Myocyte (in vitro differentiated cells): ENCODE measurements at regions not wholly inside any gene's neighbourhood (a gene's known extent, or its start where the extent isn't known, plus 50 kb on each side); places are given as distances from the start of the nearest gene placed in this dataset.
"Not testable (repeated sequence)": the region's sequence is repeated elsewhere in the genome, so short reads cannot be mapped to it uniquely, and the experiment has no call there.

Experiments
- DNase-seq: peaks from one replicate; pipeline ENCODE4 v3.0.0-alpha.2; 2012; ENCODE audit warnings: low read depth

GRCh38 chr10:121323443-121323842 lies 274.8 kb downstream of the FGFR2 start:
- DNase-seq, result no peak

GRCh38 chr10:121324678-121325213 lies 273.5 kb downstream of the FGFR2 start:
- DNase-seq, result no peak

GRCh38 chr10:121325490-121326231 lies 272.6 kb downstream of the FGFR2 start:
- no peak for DNase-seq

DNA sequence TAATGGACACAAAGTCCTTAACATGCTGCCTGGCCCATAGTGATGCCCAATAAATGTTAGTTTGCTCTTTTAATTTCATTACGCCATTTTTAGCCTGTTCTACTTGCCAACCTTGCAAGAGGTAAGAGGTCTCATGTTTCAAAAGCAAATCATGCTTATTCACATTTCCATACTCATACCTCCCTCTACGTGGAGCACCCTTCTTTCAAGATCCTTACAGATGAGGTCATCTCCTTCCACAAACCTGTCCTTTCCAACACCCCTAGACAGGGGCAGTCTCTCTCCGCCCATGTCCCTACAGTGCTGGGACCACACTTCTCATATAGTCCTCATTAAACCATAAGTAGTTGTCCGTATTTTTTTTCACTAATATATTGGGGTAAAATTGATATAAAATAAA lies 271.3 kb downstream of the FGFR2 start:
- DNase-seq, result no peak

- no peak for DNase-seq
Measured at GRCh38 chr10:121327727-121328126, 270.5 kb downstream of the FGFR2 start.

DNA sequence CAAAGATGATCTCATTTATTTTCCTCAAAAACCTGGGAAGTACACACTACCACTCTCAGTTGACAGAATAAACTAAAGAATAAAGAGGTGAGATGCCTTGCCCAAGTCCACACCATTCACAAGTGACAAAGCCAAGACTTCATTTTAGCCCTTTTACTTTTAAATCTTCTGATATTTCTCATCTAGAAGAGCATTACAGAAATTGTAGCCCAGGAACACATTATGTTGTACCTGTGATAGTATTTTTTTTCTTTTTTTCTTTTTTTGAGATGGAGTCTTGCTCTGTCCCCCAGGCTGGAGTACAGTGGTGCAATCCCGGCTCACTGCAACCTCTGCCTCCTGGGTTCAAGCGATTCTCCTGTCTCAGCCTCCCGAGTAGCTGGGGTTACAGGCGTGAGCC lies 268.6 kb downstream of the FGFR2 start:
- DNase-seq, result not testable (repeated sequence)

GRCh38 chr10:121330563-121330962 lies 267.7 kb downstream of the FGFR2 start:
- no peak for DNase-seq

DNA sequence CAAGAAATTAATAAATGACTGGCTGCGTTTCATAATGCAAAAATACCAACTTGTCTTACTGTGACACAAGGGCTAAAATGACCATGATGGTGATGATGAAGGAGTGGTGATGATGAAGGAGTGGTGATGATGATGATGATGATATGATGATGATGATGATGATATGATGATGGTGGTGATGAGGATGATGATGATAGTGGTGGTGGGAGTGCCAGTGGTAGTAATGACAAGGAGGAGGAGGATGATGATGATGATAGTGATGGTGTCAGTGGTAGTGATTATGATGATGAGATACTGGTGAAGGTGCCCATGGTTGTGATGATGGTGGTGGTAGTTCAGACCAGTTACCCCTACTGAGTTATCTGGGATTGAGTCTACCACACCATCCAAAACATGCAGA lies 265.9 kb downstream of the FGFR2 start:
- DNase-seq, result no peak

DNA sequence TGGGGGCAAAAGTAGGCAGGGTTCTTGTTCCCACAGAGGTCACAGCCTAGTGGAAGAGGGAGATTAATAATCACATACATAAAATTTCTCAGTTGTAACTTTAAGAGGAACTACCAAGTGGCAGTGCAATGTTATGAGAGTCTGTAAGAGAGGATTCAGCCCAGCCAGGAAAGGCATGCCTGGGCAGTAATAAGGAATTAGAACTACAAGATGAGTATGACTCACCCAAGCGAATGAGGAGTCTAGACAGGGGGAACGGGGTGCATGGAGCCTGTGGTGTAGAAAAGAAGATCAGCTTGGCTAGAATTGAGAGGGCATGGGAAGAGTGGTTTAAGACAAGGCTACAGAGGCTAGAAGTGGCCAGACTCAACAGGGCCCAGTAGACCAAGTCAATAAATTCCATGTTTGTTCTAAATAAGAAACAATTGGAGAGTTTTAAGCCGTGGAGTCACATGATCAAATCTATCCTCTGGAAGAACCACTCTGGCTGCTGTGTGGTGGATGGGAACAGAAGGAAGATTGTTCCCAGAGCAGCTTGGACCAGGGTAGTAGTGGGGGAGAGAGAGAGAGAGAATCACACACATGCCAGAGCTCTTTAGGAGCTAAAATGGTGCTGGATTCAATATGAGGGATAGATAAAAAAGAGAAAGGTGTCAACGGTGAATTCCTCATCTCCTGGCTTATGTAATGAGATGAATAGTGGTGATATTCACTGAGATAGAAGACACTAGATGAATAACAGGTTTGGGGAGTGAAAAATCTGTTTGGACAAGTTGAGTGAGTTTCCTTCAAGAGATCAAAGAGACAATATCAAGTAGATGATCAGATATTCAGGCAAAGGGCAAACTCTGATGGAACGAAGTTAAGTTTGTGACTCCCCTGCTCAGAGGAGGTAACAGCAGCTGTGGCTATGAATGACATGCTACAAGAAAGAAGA lies 265.1 kb downstream of the FGFR2 start:
- DNase-seq, result no peak

DNA sequence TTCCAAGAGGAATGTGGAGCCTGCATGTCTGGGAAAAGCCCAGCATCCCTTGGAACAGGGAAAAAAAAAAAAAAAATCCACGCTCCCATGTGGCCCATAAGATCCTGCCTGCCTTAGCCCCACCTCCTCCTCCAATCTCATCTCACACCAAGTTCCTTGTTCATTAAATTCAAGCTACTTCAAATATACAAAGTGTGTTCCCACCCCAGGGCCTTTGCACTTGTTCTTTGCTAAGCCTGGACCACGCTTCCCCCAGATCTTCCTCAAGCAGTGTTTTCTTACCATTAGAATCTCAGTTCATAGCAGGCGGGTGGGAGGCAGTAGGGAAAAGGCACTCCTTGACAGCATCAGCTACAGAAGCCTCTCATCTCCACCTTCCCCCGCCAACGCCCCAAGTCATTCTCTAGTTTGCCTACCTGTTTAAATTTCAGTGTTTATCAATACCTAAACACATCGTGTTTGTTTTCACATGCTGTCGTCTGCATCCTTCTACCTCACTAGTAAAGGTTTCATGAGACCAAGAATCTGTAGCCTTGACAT lies 262.8 kb downstream of the FGFR2 start:
- DNase-seq, result no peak

DNA sequence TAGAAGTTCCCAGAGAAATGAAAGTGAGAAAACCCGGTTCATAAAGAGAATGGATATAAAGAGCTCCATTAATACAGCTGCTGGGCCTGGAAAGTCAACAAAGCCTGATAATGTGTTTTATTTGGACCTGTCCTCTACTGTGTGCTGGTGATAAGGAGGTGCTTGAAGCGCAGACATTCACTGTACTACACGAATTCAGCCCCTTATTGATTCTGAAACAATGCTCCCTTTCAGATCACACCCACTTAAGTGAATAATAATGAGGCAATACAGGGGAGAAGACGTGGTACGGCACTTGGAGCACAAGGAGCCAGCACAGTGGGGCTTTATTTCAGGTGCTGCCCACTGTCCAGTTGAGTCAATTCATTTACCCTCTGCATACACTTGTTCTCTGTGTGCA lies 260.8 kb downstream of the FGFR2 start:
- DNase-seq, result no peak

- no peak for DNase-seq
Measured at GRCh38 chr10:121338206-121338980, 259.9 kb downstream of the FGFR2 start.

DNA sequence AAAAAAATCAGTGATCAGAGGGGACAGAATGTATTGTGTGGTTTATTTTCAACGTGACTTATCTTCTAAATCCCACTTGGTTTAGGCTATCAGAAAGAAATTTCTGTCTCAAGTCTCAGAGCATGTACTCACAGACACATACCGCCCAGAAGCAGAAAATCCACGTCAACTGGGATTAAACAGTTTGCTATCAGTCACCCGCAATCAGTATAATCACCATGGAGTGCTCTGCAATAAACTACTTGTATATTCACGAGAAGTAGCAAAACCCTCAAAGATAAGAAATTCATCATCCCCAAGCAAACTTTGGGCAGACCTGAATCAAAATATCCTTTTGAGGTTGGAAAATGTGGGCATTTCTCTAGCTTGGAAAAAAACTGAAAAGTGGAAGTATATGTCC lies 259.1 kb downstream of the FGFR2 start:
- no peak for DNase-seq

DNA sequence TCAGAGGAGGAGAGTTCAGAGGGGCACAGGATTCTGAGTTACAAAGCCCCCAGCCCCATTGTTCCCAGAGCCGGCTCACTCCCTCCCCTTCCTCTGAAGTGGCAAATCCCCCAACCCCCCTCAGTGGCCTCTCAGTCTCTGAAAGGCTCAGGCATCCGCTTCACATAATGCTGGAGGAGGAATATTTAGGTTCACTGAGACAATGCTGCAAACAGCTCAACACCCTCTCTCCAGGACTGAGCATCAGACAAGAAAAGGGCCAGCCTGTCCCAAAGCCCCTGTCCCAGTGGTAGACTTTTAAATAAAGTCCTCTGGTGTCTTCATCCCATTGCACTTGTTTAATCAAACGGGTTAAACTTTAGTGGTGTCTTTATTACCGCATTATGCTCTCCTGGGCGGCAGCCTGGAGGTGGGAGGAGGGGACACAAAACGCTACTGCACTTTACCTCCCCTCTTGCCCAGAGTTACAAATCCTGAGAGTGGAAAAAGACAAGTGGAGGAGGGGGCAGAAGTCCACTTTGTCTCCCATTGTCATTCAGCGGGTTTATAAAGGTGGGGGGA lies 257.9 kb downstream of the FGFR2 start:
- DNase-seq, result no peak

DNA sequence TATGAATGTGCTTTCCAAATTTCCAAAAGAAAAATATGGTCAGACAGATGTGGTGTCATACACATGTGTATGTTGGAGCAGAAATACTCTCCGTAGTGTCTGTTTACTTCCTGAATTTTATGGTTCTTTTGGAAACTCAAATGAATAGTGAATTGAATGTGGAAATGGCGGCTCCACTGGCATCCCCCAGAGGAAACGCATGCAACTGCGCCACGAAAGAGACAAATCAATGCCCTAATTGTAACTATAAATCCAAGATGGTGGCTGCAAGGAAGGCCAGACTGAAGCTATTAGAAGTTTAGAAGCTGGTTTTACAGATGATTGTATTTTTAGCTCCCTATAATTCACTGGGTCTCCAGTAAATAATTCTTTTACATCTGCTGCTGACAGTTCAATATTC lies 246.7 kb downstream of the FGFR2 start:
- DNase-seq, result no peak

DNA sequence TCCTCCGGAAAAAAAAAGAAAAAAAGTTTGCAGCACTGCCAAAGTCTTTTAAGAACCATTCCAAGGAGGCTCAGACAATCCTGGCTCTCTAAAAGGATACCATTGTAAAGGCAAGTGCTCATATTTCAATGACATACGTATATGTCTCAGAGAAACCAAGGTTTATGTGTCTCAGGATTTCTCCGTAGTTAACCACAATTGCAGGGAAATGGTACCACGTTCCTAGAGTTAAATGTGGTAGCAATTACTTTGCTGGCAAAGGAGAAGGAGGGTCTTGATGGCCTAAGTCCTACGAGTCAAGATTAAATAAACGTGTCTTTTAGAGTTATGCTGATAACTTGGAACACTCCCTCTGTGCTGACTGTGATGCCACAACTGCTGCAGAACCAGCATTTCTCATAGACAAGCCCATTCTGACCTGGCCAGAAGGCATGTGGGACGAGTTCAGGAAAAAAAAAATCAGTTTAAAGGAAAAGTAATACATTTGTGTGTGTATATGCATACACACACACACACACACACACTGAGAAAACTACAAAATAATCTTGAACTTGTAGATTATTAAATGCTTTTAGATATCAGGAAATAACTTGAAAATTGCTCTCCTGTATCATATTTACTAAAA lies 245.9 kb downstream of the FGFR2 start:
- DNase-seq, result no peak

GRCh38 chr10:121355161-121355560 lies 243.1 kb downstream of the FGFR2 start:
- peak; percentile 13 for DNase-seq

DNA sequence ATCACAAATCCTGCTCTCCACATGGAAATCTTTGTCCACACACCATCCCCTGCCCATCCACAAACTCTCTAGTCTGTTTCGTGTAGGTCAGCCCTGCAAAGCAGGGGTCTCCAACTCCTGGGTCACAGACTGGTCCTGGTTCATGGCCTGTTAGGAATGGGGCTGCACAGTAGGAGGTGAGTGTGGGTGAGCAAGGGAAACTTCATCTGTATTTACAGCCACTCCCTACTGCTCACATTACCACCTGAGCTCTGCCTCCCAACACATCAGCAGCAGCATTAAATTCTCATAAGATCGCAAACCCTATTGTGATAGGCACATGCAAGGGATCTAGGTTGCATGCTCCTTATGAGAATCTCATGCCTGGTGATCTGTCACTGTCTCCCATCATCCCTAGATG lies 242.1 kb downstream of the FGFR2 start:
- DNase-seq, result no peak

GRCh38 chr10:121357401-121357800 lies 240.8 kb downstream of the FGFR2 start:
- no peak for DNase-seq

DNA sequence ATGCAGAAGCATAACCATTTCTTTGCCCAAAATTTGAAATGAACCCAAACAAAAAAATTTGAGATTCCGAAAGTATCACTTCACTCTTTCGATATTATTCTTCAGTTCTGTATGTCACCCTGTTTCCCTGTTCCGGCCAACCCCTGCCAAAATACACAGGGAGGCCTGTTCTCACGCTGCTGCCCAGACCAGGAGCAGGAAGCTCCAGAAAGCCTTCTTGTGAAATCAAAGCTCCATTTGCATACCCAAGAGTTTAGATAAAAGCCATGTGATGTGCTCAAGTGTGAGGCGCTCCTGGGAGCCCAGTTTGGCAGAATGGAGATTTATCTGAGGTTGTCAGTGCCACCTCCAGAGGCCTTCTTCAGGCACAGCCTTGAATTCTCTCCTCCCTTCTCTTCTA lies 236.2 kb downstream of the FGFR2 start:
- no peak for DNase-seq
